ENCODE measurements at regions not wholly inside any gene's neighbourhood (a gene's known extent, or its start where the extent isn't known, plus 50 kb on each side); places are given as distances from the start of the nearest gene placed in this dataset.

GRCh38 chr4:130288576-130288975 is 1192.6 kb downstream of the C4orf33 start:
- TF ChIP-seq CTCF (IDR thresholded peaks at IDR 0.05) (no peak), POLR2AphosphoS5 (IDR thresholded peaks at IDR 0.05) (no peak), POLR2A (IDR thresholded peaks at IDR 0.05) (no peak)
- H3K4me3 ChIP-seq, result no peak overlapping the region
- no peaks in the 10 kb centered on the region for H3K9me3 ChIP-seq
- no peak for DNase-seq (ENCODE audit: low spot score in 2 of 2)
- no peaks in the 10 kb centered on the region for H3K27me3 ChIP-seq
- no peak overlapping the region for H3K27ac ChIP-seq
- H3K36me3 ChIP-seq, result peaks cover 8% of the 10 kb centered on the region
- H3K4me1 ChIP-seq, result no peaks in the 10 kb centered on the region
- intact Hi-C loops (cut with DNase I; ENCODE audit: low total_unique reads), result no loop called here

- Histone ChIP-seq H3K27me3 (no peaks in the 10 kb centered on the region), H3K36me3 (no peaks in the 10 kb centered on the region), H3K9me3 (no peaks in the 10 kb centered on the region), H3K4me3 (no peak overlapping the region), H3K4me1 (no peaks in the 10 kb centered on the region), H3K27ac (no peak overlapping the region)
- intact Hi-C loops (cut with DNase I; ENCODE audit: low total_unique reads), result no loop called here
- no peak for DNase-seq (ENCODE audit: low spot score in 2 of 2)
- no peak for TF ChIP-seq POLR2AphosphoS5 (IDR thresholded peaks at IDR 0.05)
- TF ChIP-seq POLR2A (IDR thresholded peaks at IDR 0.05), result no peak
- TF ChIP-seq CTCF (IDR thresholded peaks at IDR 0.05), result no peak
These were observed 1197.7 kb downstream of the C4orf33 start for GRCh38 chr4:130293692-130294091.

- no peaks in the 10 kb centered on the region for H3K36me3 ChIP-seq
- intact Hi-C loops (cut with DNase I; ENCODE audit: low total_unique reads), result no loop called here
These were observed 1200.5 kb downstream of the C4orf33 start for GRCh38 chr4:130296448-130296847.

GRCh38 chr4:130306566-130306965 is 1210.6 kb downstream of the C4orf33 start:
- no peak for TF ChIP-seq POLR2AphosphoS5 (IDR thresholded peaks at IDR 0.05)
- TF ChIP-seq CTCF (IDR thresholded peaks at IDR 0.05), result no peak
- TF ChIP-seq POLR2A (IDR thresholded peaks at IDR 0.05), result no peak
- H3K4me3 ChIP-seq, result no peak overlapping the region
- no peak for DNase-seq (ENCODE audit: low spot score in 2 of 2)
- peaks cover 0 to 1% of the 10 kb centered on the region in 2 donors for H3K9me3 ChIP-seq
- intact Hi-C loops (cut with DNase I; ENCODE audit: low total_unique reads), result no loop called here
- H3K27me3 ChIP-seq, result no peaks in the 10 kb centered on the region
- no peaks in the 10 kb centered on the region for H3K4me1 ChIP-seq
- H3K27ac ChIP-seq, result no peak overlapping the region
- no peaks in the 10 kb centered on the region for H3K36me3 ChIP-seq

More at GRCh38 chr4:130296448-130296847, 1200.5 kb downstream of the C4orf33 start:
- Histone ChIP-seq H3K27ac (no peak overlapping the region), H3K9me3 (peaks cover 0 to 9% of the 10 kb centered on the region in 2 donors), H3K27me3 (no peaks in the 10 kb centered on the region), H3K4me1 (no peaks in the 10 kb centered on the region), H3K4me3 (no peak overlapping the region)
- TF ChIP-seq POLR2A (IDR thresholded peaks at IDR 0.05), result no peak
- no peak for TF ChIP-seq CTCF (IDR thresholded peaks at IDR 0.05)
- no peak for DNase-seq (ENCODE audit: low spot score in 2 of 2)

- H3K4me1 ChIP-seq, result no peaks in the 10 kb centered on the region
- no peak for DNase-seq (ENCODE audit: low spot score in 2 of 2)
- no peak for TF ChIP-seq POLR2AphosphoS5 (IDR thresholded peaks at IDR 0.05)
- TF ChIP-seq POLR2A (IDR thresholded peaks at IDR 0.05), result no peak
- no peak for TF ChIP-seq CTCF (IDR thresholded peaks at IDR 0.05)
- intact Hi-C loops (cut with DNase I; ENCODE audit: low total_unique reads), result no loop called here
- H3K36me3 ChIP-seq, result no peaks in the 10 kb centered on the region
- H3K27me3 ChIP-seq, result no peaks in the 10 kb centered on the region
- no peaks in the 10 kb centered on the region for H3K9me3 ChIP-seq
- no peak overlapping the region for H3K4me3 ChIP-seq
- no peak overlapping the region for H3K27ac ChIP-seq
These were observed 1213.3 kb downstream of the C4orf33 start for GRCh38 chr4:130309221-130309620.
